Memory B cell (primary cell): ENCODE measurements at regions not wholly inside any gene's neighbourhood (a gene's known extent, or its start where the extent isn't known, plus 50 kb on each side); places are given as distances from the start of the nearest gene placed in this dataset.

Source experiments
- ATAC-seq: fragments of 150-1000 bp; cut with Tn5 transposase; 2 replicates; pipeline ENCODE4 v1.10.0; 2021; ENCODE audit warnings: low read depth, mild to moderate bottlenecking, moderate library complexity
- DNase-seq, 2 donors: peaks; one replicate each; pipeline ENCODE4 v3.0.0; 2022; ENCODE audit warnings: low spot score in 2 of 2
- H3K27ac Mint-ChIP-seq: one replicate; pipeline ENCODE4 v1.8.0; 2022; ENCODE audit warnings: mild to moderate bottlenecking, moderate library complexity, mixed read lengths
- H3K27me3 Mint-ChIP-seq: one replicate; pipeline ENCODE4 v1.8.0; 2022; ENCODE audit warnings: mixed read lengths
- H3K36me3 Mint-ChIP-seq: one replicate; pipeline ENCODE4 v1.8.0; 2022; ENCODE audit warnings: mild to moderate bottlenecking, mixed read lengths
- H3K4me1 Mint-ChIP-seq: one replicate; pipeline ENCODE4 v1.8.0; 2022; ENCODE audit warnings: mixed read lengths
- H3K4me3 Mint-ChIP-seq: one replicate; pipeline ENCODE4 v1.8.0; 2022; ENCODE audit warnings: mild to moderate bottlenecking, moderate library complexity, mixed read lengths
- H3K9me3 Mint-ChIP-seq: one replicate; pipeline ENCODE4 v1.8.0; 2022; ENCODE audit warnings: mixed read lengths

DNA sequence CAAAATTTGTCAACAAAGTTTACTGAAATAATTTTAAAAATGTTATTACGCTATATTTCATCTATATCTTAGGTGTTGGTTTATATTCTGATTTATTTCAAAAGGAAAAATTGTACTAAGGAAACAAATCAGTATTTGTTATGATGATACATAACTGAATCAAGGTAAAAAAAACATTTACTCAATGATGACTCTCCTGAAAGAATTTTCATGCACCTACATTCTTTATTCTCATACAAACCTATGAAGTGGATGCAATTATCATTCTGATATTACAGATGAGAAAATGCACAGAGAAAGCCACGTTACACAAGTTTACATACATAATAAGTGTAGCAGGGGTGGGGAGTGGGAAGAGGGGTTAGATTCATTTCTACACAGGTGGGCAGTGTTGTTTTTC is 422.4 kb downstream of the DSEL start:
- H3K4me1 Mint-ChIP-seq, result no peaks in the 10 kb centered on the region
- no peaks in the 10 kb centered on the region for H3K36me3 Mint-ChIP-seq
- no peaks in the 10 kb centered on the region for H3K9me3 Mint-ChIP-seq
- ATAC-seq (no peak), DNase-seq (no peak)
- no peaks in the 10 kb centered on the region for H3K27me3 Mint-ChIP-seq
- no peak overlapping the region for H3K27ac Mint-ChIP-seq
- H3K4me3 Mint-ChIP-seq, result no peak overlapping the region

DNA sequence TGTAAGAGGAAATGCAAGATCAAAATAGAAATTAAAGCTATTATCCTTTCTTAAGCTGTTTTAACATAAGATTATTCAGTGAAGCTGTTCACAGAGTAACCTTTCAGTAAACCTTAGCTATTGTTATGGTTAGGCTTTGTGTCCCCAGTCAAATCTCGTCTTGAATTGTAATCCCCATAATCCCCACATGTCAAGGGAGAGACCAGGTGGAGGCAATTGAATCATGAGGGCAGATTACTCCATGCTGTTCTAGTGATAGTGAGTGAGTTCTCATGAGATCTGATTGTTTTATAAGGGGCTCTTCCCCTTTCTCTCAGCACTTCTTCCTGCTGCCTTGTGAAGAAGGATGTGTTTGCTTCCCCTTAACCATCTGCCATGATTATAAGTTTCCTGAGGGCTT is 424.4 kb downstream of the DSEL start:
- ATAC-seq (no peak), DNase-seq (no peak)
- Mint-ChIP-seq H3K4me3 (no peak overlapping the region), H3K4me1 (no peaks in the 10 kb centered on the region), H3K27ac (no peak overlapping the region), H3K27me3 (no peaks in the 10 kb centered on the region), H3K9me3 (peaks cover 2% of the 10 kb centered on the region), H3K36me3 (no peaks in the 10 kb centered on the region)

DNA sequence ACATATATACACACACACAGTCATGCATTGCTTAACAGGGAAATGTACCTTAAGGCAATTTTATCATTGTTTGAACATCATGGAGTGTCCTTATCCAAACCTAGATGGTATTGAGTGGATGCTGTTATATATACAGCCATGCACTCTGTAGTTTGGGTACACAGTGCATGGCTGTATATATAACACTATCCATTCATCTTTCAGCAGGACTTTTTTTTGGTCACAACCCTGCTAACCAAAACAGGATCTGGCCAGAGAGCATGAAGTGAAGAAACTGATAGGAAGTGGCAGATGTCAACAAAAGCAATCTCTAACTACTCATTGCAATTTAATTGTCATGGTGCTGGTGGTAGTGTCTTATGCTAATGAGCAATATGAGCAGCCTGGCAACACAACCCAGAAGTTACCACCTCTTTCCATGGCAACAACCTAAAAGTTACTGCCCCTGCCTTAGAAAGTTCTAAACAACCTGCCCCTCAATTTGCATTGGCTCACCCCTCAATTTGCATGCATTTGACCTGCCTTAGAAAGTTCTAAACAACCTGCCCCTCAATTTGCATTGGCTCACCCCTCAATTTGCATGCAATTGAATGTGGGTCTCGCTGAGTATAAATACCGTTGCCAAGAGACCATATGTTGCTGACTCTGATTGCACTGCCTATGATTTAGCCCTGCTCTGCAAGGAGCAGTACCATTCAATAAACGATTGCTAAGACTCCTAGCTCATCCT is 434.9 kb downstream of the DSEL start:
- Mint-ChIP-seq H3K4me3 (no peak overlapping the region), H3K36me3 (no peaks in the 10 kb centered on the region), H3K9me3 (no peaks in the 10 kb centered on the region), H3K27ac (no peak overlapping the region), H3K4me1 (no peaks in the 10 kb centered on the region), H3K27me3 (no peaks in the 10 kb centered on the region)
- no peak for DNase-seq
- ATAC-seq, result no peak

DNA sequence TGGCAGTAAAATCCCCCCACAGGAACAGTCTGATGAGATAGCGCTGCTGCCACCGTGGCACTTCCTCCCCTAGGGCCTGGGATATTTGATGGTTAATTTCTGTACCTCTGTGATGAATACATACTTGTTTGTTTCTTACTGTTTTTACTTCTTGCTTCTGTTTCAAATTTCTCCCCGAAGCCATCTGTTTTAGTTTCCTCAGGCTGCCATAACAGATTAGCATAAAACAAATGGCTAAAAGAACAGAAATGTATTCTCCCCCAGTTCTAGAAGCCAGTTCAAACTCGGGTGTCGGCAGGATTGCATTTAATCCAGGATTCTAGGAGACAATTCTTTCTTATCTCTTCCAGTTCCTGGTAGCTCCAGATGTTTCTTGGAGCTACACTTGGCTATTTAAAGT is 435.9 kb downstream of the DSEL start:
- Mint-ChIP-seq H3K27ac (no peak overlapping the region), H3K27me3 (no peaks in the 10 kb centered on the region), H3K9me3 (no peaks in the 10 kb centered on the region), H3K36me3 (no peaks in the 10 kb centered on the region), H3K4me3 (no peak overlapping the region), H3K4me1 (no peaks in the 10 kb centered on the region)
- DNase-seq (no peak), ATAC-seq (no peak)

DNA sequence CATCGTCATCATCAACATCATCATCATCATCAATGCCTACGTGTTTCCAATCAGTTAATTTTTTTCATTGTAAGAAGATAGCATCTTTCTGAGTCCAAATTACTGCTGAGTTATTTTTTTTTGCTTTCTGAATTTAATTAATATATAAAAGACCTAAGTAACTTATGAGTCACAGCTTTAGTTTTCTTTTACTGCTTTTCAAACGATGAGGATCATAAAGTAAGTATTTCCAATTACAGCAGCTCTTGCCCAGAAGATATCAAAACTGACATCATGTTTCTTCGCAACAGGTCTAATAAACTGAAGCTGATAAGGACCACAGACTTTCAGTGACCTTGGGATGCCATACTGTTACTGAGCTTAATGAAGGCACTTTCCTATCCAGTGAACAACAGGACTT is 442.2 kb downstream of the DSEL start:
- no peaks in the 10 kb centered on the region for H3K36me3 Mint-ChIP-seq
- H3K27ac Mint-ChIP-seq, result no peak overlapping the region
- no peak for DNase-seq
- no peaks in the 10 kb centered on the region for H3K9me3 Mint-ChIP-seq
- no peaks in the 10 kb centered on the region for H3K27me3 Mint-ChIP-seq
- no peaks in the 10 kb centered on the region for H3K4me1 Mint-ChIP-seq
- no peak overlapping the region for H3K4me3 Mint-ChIP-seq
- ATAC-seq, result no peak

DNA sequence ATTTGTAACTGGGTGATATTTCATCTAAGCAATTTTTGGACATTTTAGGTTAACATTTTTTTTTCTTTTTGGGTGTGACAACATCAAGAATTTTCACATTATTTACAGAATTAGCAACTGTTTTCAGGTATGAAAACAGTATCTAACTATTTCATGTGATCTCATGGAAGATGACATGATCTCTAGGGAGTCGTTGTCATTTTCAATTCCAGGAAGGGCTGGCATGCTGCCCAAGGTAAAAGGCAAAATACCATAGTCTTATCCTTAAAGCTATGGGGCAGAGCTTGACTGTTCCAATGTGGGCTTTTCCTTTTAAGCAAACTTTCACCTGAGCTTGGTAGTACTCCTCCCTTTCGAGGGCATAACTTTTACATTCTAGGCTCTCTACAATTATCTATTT is 443.7 kb downstream of the DSEL start:
- ATAC-seq, result no peak
- no peak overlapping the region for H3K27ac Mint-ChIP-seq
- H3K36me3 Mint-ChIP-seq, result no peaks in the 10 kb centered on the region
- H3K4me3 Mint-ChIP-seq, result no peak overlapping the region
- H3K4me1 Mint-ChIP-seq, result no peaks in the 10 kb centered on the region
- no peaks in the 10 kb centered on the region for H3K27me3 Mint-ChIP-seq
- H3K9me3 Mint-ChIP-seq, result no peaks in the 10 kb centered on the region
- no peak for DNase-seq

DNA sequence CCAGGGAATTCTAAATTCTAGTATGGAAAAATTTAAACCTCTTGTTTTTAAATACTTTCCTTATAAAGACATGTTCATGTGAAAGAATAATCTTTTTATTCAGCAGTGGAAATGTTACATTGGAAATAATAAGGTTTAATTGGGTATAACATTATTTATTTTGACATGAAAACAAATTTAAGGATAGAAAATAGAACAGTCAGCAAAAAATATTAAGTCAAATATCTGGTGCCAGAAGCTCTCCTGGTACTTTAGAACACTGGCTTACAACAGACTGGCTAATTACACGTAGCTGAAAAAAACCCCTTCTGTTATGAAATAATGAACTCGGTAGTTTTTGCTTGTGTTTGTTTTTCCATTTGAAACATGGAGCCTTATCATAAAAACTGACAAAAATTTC is 447.9 kb downstream of the DSEL start:
- DNase-seq (no peak), ATAC-seq (no peak)
- Mint-ChIP-seq H3K4me1 (no peaks in the 10 kb centered on the region), H3K4me3 (no peak overlapping the region), H3K36me3 (no peaks in the 10 kb centered on the region), H3K27ac (no peak overlapping the region), H3K27me3 (no peaks in the 10 kb centered on the region), H3K9me3 (no peaks in the 10 kb centered on the region)

DNA sequence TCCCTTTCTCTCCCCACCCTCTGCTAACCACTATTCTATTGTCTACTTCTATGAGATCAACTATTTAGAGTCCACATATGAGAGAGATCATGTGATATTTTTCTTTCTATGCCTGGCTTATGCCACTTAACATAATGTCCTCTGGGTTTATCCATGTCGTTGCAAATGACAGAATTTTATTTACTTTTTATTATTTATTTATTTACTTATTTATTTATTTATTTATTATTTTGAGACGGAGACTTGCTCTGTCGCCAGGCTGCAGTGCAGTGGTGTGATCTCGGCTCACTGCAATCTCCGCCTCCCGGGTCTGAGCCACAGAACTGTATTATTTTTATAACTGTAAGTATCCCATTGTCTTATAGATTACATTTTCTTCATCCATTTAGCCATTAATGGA is 443.4 kb upstream of the CDH19 start:
- Mint-ChIP-seq H3K4me1 (no peaks in the 10 kb centered on the region), H3K27me3 (no peaks in the 10 kb centered on the region), H3K9me3 (no peaks in the 10 kb centered on the region), H3K4me3 (no peak overlapping the region), H3K36me3 (no peaks in the 10 kb centered on the region), H3K27ac (no peak overlapping the region)
- ATAC-seq, result no peak
- DNase-seq, result no peak

DNA sequence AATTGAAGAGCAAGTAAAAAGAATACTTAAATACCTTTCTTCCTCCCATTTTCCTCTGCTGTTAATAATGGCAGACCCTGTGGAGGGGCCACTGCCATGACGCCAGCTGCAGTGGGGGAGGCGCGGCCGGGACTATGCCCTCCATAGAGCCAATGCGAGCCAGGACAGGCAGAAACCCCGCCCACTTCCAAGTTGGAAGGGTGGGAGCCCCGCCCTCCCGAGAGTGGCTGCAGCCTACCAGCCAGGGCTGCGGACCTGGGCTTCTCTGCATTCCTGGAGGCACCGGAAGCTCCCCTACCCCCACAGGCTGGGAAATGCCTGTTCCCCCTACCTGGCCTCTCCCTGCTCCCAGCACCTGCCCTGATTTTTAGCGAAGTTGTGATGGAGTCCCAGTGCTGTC is 439.4 kb upstream of the CDH19 start:
- H3K36me3 Mint-ChIP-seq, result no peaks in the 10 kb centered on the region
- no peaks in the 10 kb centered on the region for H3K9me3 Mint-ChIP-seq
- DNase-seq (no peak), ATAC-seq (no peak)
- no peak overlapping the region for H3K27ac Mint-ChIP-seq
- no peaks in the 10 kb centered on the region for H3K27me3 Mint-ChIP-seq
- H3K4me1 Mint-ChIP-seq, result no peaks in the 10 kb centered on the region
- no peak overlapping the region for H3K4me3 Mint-ChIP-seq

DNA sequence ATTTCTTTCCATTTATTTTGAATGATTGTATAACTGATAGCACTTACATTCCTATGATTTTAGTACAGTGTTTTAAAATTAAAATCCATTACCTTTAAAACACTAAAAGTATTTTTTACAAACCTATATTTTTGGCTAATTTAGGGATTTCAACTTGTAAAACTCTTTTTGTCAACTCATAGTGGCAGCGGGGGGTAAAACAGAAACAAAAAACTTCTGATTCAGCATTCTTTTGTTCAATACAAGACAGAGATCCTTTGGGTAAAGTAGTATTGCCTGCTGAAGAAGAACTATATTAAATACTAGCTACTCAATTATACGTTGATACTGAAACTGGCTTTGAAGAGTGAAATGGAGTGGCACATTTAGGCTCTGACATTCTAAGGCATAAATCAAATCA is 437.4 kb upstream of the CDH19 start:
- H3K4me3 Mint-ChIP-seq, result no peak overlapping the region
- DNase-seq, result no peak

DNA sequence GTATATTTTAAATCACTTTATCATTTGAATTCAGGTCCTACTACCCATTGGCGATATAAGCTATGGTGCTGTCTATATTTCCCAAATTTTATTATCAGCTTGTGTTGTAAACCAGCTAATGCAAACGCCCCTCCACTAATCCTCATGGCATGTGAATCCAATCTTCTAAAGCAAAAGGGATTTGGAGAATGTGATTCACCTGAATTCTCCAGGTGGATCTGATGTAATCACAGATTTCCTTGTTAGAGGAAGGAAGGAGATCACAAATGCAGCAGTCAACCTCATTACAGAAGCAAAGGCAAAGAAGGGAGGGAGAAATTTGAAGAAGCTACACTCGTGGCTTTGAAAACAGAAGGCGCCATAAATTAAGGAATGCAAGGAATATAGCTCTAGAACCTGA is 431.1 kb upstream of the CDH19 start:
- Mint-ChIP-seq H3K4me3 (no peak overlapping the region), H3K27ac (no peak overlapping the region), H3K36me3 (no peaks in the 10 kb centered on the region), H3K27me3 (no peaks in the 10 kb centered on the region), H3K9me3 (peaks cover 4% of the 10 kb centered on the region), H3K4me1 (no peaks in the 10 kb centered on the region)
- ATAC-seq, result no peak
- no peak for DNase-seq

More for the DNA sequence above, 437.4 kb upstream of the CDH19 start:
- no peak overlapping the region for H3K27ac Mint-ChIP-seq
- no peaks in the 10 kb centered on the region for H3K9me3 Mint-ChIP-seq
- no peaks in the 10 kb centered on the region for H3K4me1 Mint-ChIP-seq
- H3K27me3 Mint-ChIP-seq, result no peaks in the 10 kb centered on the region
- ATAC-seq, result no peak
- H3K36me3 Mint-ChIP-seq, result no peaks in the 10 kb centered on the region

DNA sequence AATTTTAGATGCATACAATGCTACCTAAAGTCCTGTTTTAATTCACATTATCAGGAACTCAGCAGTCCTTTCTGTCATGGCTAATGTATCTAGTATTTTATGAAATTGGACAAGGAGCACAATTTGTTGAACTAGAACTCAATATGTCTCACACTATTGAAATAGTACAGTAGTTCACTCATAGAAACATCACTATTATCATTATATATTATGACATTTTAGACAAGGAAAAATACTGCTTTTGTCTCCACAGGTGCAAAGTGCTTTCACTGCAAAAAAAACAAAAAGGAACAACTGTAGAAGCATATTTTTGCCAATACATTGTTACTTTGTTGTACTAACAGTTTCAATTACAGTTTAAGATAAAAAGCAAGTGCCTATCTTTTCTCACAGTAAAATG is 419.2 kb upstream of the CDH19 start:
- no peak overlapping the region for H3K4me3 Mint-ChIP-seq
- no peaks in the 10 kb centered on the region for H3K4me1 Mint-ChIP-seq
- no peak overlapping the region for H3K27ac Mint-ChIP-seq
- H3K36me3 Mint-ChIP-seq, result no peaks in the 10 kb centered on the region
- no peaks in the 10 kb centered on the region for H3K27me3 Mint-ChIP-seq
- H3K9me3 Mint-ChIP-seq, result peaks cover 4% of the 10 kb centered on the region
- no peak for ATAC-seq
- no peak for DNase-seq

DNA sequence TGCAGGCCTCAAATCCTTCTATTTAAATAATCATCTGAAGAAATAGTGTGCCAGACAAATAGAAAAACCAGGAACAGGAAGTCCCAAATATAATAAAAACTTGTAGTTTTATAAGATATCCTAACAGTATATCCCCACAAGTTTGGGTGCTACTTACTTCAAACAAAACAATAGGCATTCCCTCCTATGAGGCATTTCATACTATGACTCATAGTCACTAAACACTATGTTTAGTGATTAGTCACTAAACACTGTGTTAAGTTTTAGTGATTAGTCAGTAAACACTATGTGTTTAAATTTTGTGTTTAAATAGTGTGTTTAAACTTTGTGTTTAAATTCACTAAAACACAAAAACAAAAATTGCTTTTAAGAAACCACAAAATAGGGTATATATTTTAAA is 407.0 kb upstream of the CDH19 start:
- H3K4me1 Mint-ChIP-seq, result no peaks in the 10 kb centered on the region
- no peak overlapping the region for H3K27ac Mint-ChIP-seq
- H3K27me3 Mint-ChIP-seq, result no peaks in the 10 kb centered on the region
- DNase-seq (no peak), ATAC-seq (no peak)
- H3K4me3 Mint-ChIP-seq, result no peak overlapping the region
- H3K9me3 Mint-ChIP-seq, result no peaks in the 10 kb centered on the region
- no peaks in the 10 kb centered on the region for H3K36me3 Mint-ChIP-seq

DNA sequence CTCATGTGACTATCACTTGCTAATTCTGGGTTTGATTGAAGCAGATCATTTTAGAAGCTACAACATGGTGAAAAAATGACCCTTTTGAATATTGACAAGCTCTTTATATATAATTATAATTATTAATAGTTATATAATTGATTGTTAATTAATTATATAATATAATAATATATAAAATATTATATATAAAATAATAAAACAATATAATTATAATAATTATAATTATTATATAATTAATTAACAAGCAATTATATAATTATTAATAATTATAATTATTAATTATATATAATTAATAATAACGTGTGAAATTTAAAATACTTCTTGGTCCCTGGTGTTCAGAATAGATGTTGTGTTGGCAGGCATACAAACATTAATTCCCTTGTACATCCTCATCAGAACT is 404.1 kb upstream of the CDH19 start:
- H3K4me3 Mint-ChIP-seq, result no peak overlapping the region
- ATAC-seq, result no peak
- peaks cover 2% of the 10 kb centered on the region for H3K9me3 Mint-ChIP-seq
- H3K27ac Mint-ChIP-seq, result no peak overlapping the region
- no peaks in the 10 kb centered on the region for H3K36me3 Mint-ChIP-seq
- DNase-seq, result no peak
- H3K4me1 Mint-ChIP-seq, result no peaks in the 10 kb centered on the region
- no peaks in the 10 kb centered on the region for H3K27me3 Mint-ChIP-seq

DNA sequence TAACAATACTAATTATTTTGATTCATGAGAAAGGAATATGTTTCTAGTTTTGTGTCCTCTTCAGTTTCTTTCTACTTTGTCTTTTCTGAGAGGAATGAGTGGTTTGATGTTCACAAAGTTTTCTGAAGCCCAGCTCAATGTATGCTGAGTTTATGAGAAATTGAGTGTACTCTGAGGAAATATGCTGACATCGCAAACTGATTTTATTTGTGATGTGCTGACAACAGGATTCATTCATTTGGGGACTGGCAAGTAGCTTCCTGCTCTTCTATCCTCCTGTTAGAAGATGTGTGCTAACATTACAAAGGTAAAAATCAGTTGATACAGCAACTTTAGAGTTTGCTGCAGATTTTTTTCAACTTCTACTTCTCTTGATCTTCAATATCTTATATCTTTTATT is 403.2 kb upstream of the CDH19 start:
- H3K27ac Mint-ChIP-seq, result no peak overlapping the region
- no peak overlapping the region for H3K4me3 Mint-ChIP-seq
- no peaks in the 10 kb centered on the region for H3K4me1 Mint-ChIP-seq
- no peaks in the 10 kb centered on the region for H3K36me3 Mint-ChIP-seq
- peaks cover 2% of the 10 kb centered on the region for H3K9me3 Mint-ChIP-seq
- no peaks in the 10 kb centered on the region for H3K27me3 Mint-ChIP-seq
- DNase-seq (no peak), ATAC-seq (no peak)
